ENCODE measurements at regions not wholly inside any gene's neighbourhood (a gene's known extent, or its start where the extent isn't known, plus 50 kb on each side); places are given as distances from the start of the nearest gene placed in this dataset.

- DNase-seq (ENCODE audit: low spot score): no peak
These were observed 77.8 kb upstream of the BTG1 start for GRCh38 chr12:92223481-92223880.

- DNase-seq (ENCODE audit: low spot score): no peak
These were observed 76.1 kb upstream of the BTG1 start for GRCh38 chr12:92221656-92222315.

GRCh38 chr12:92218394-92219077 is 72.9 kb upstream of the BTG1 start:
- DNase-seq (ENCODE audit: low spot score): no peak

- no peak for DNase-seq (ENCODE audit: low spot score)
These were observed 70.4 kb upstream of the BTG1 start for GRCh38 chr12:92216092-92216491.

GRCh38 chr12:92215358-92215757 is 69.7 kb upstream of the BTG1 start:
- DNase-seq (ENCODE audit: low spot score): no peak

GRCh38 chr12:92213166-92213565 is 67.5 kb upstream of the BTG1 start:
- DNase-seq (ENCODE audit: low spot score): no peak

GRCh38 chr12:92210071-92210470 is 64.4 kb upstream of the BTG1 start:
- DNase-seq (ENCODE audit: low spot score): no peak

- DNase-seq (ENCODE audit: low spot score): peak; percentile 45
These were observed 63.0 kb upstream of the BTG1 start for GRCh38 chr12:92208613-92209121.

GRCh38 chr12:92206596-92206995 is 61.0 kb upstream of the BTG1 start:
- DNase-seq (ENCODE audit: low spot score): no peak

GRCh38 chr12:92206011-92206410 is 60.4 kb upstream of the BTG1 start:
- no peak for DNase-seq (ENCODE audit: low spot score)

- no peak for DNase-seq (ENCODE audit: low spot score)
These were observed 54.4 kb upstream of the BTG1 start for GRCh38 chr12:92199819-92200576.

- DNase-seq (ENCODE audit: low spot score): no peak
These were observed 52.2 kb upstream of the BTG1 start for GRCh38 chr12:92197815-92198214.

GRCh38 chr12:92196368-92196767 is 50.7 kb upstream of the BTG1 start:
- DNase-seq (ENCODE audit: low spot score): no peak
